Duodenal mucosa (tissue), 2 donors: ENCODE measurements at regions not wholly inside any gene's neighbourhood (a gene's known extent, or its start where the extent isn't known, plus 50 kb on each side); places are given as distances from the start of the nearest gene placed in this dataset.

ENCODE experiments used
- H3K27ac ChIP-seq: one replicate; pipeline ENCODE4 v1.7.0; 2013; ENCODE audit warnings: low read depth, low read length
- H3K27me3 ChIP-seq, 2 donors: one replicate each; pipeline ENCODE4 v1.7.0; 2013; ENCODE audit warnings: low read length in 2 of 2, control low read depth in 1 of 2; ENCODE audit not compliant: insufficient read depth in 2 of 2, control insufficient read depth in 1 of 2
- H3K36me3 ChIP-seq, 2 donors: one replicate each; pipeline ENCODE4 v1.7.0; 2013; ENCODE audit warnings: low read length in 2 of 2, control low read depth in 1 of 2; ENCODE audit not compliant: insufficient read depth in 2 of 2, control insufficient read depth in 1 of 2
- H3K4me1 ChIP-seq, 2 donors: one replicate each; pipeline ENCODE4 v1.7.0; 2013; ENCODE audit warnings: low read length in 2 of 2, control low read depth in 1 of 2; ENCODE audit not compliant: insufficient read depth in 2 of 2, control insufficient read depth in 1 of 2
- H3K4me3 ChIP-seq, 2 donors: one replicate each; pipeline ENCODE4 v1.7.0; 2013; ENCODE audit warnings: low read length in 2 of 2, low read depth in 1 of 2
- H3K9ac ChIP-seq, 2 donors: one replicate each; pipeline ENCODE4 v1.7.0; 2013; ENCODE audit warnings: low read length in 2 of 2, low read depth in 1 of 2
- H3K9me3 ChIP-seq, 2 donors: one replicate each; pipeline ENCODE4 v1.7.0; 2013; ENCODE audit warnings: low read length in 2 of 2, control low read depth in 1 of 2; ENCODE audit not compliant: control insufficient read depth in 1 of 2

- no peak overlapping the region for H3K9ac ChIP-seq
- H3K9me3 ChIP-seq: no peaks in the 10 kb centered on the region
- no peaks in the 10 kb centered on the region for H3K4me1 ChIP-seq
- H3K36me3 ChIP-seq: no peaks in the 10 kb centered on the region
- H3K27ac ChIP-seq: no peak overlapping the region
- no peaks in the 10 kb centered on the region for H3K27me3 ChIP-seq
- H3K4me3 ChIP-seq: no peak overlapping the region
Measured at GRCh38 chr12:65648461-65648860, 175.8 kb upstream of the HMGA2 start.

- Histone ChIP-seq H3K4me1 (no peaks in the 10 kb centered on the region), H3K9ac (no peak overlapping the region), H3K27me3 (no peaks in the 10 kb centered on the region), H3K4me3 (no peak overlapping the region), H3K36me3 (no peaks in the 10 kb centered on the region), H3K9me3 (no peaks in the 10 kb centered on the region), H3K27ac (no peak overlapping the region)
Measured at GRCh38 chr12:65649126-65649525, 175.2 kb upstream of the HMGA2 start.

GRCh38 chr12:65651060-65651459 lies 173.2 kb upstream of the HMGA2 start:
- H3K9ac ChIP-seq: no peak overlapping the region
- no peaks in the 10 kb centered on the region for H3K36me3 ChIP-seq
- H3K27ac ChIP-seq: no peak overlapping the region
- H3K4me1 ChIP-seq: no peaks in the 10 kb centered on the region
- H3K27me3 ChIP-seq: no peaks in the 10 kb centered on the region
- H3K4me3 ChIP-seq: no peak overlapping the region
- no peaks in the 10 kb centered on the region for H3K9me3 ChIP-seq

- no peaks in the 10 kb centered on the region for H3K36me3 ChIP-seq
- no peaks in the 10 kb centered on the region for H3K4me1 ChIP-seq
- no peak overlapping the region for H3K27ac ChIP-seq
- H3K27me3 ChIP-seq: no peaks in the 10 kb centered on the region
- no peak overlapping the region for H3K9ac ChIP-seq
- H3K9me3 ChIP-seq: no peaks in the 10 kb centered on the region
- H3K4me3 ChIP-seq: no peak overlapping the region
Measured at GRCh38 chr12:65653321-65653720, 171.0 kb upstream of the HMGA2 start.

GRCh38 chr12:65653946-65654629 lies 170.2 kb upstream of the HMGA2 start:
- H3K4me1 ChIP-seq: no peaks in the 10 kb centered on the region
- H3K27ac ChIP-seq: no peak overlapping the region
- H3K9ac ChIP-seq: no peak overlapping the region
- H3K9me3 ChIP-seq: no peaks in the 10 kb centered on the region
- H3K4me3 ChIP-seq: no peak overlapping the region
- H3K27me3 ChIP-seq: no peaks in the 10 kb centered on the region
- no peaks in the 10 kb centered on the region for H3K36me3 ChIP-seq

- Histone ChIP-seq H3K4me3 (no peak overlapping the region), H3K4me1 (no peaks in the 10 kb centered on the region), H3K27ac (no peak overlapping the region), H3K27me3 (no peaks in the 10 kb centered on the region), H3K36me3 (no peaks in the 10 kb centered on the region), H3K9me3 (no peaks in the 10 kb centered on the region), H3K9ac (no peak overlapping the region)
Measured at GRCh38 chr12:65655074-65655493, 169.2 kb upstream of the HMGA2 start.

GRCh38 chr12:65656156-65656882 lies 168.0 kb upstream of the HMGA2 start:
- Histone ChIP-seq H3K27me3 (no peaks in the 10 kb centered on the region), H3K4me1 (no peaks in the 10 kb centered on the region), H3K4me3 (no peak overlapping the region), H3K9me3 (no peaks in the 10 kb centered on the region), H3K36me3 (no peaks in the 10 kb centered on the region), H3K9ac (no peak overlapping the region), H3K27ac (no peak overlapping the region)

- Histone ChIP-seq H3K9ac (no peak overlapping the region), H3K9me3 (no peaks in the 10 kb centered on the region), H3K4me1 (no peaks in the 10 kb centered on the region), H3K36me3 (no peaks in the 10 kb centered on the region), H3K4me3 (no peak overlapping the region), H3K27me3 (no peaks in the 10 kb centered on the region), H3K27ac (no peak overlapping the region)
Measured at GRCh38 chr12:65656891-65657351, 167.4 kb upstream of the HMGA2 start.

GRCh38 chr12:65657635-65658034 lies 166.6 kb upstream of the HMGA2 start:
- H3K27ac ChIP-seq: no peak overlapping the region
- H3K27me3 ChIP-seq: no peaks in the 10 kb centered on the region
- H3K4me3 ChIP-seq: no peak overlapping the region
- H3K36me3 ChIP-seq: no peaks in the 10 kb centered on the region
- no peak overlapping the region for H3K9ac ChIP-seq
- no peaks in the 10 kb centered on the region for H3K9me3 ChIP-seq
- no peaks in the 10 kb centered on the region for H3K4me1 ChIP-seq

GRCh38 chr12:65658360-65658759 lies 165.9 kb upstream of the HMGA2 start:
- Histone ChIP-seq H3K27me3 (no peaks in the 10 kb centered on the region), H3K36me3 (no peaks in the 10 kb centered on the region), H3K9ac (no peak overlapping the region), H3K27ac (no peak overlapping the region), H3K4me3 (no peak overlapping the region), H3K4me1 (no peaks in the 10 kb centered on the region), H3K9me3 (no peaks in the 10 kb centered on the region)
